Muscle of arm (tissue), 1 donor: ENCODE measurements at regions not wholly inside any gene's neighbourhood (a gene's known extent, or its start where the extent isn't known, plus 50 kb on each side); places are given as distances from the start of the nearest gene placed in this dataset.

Experiments
- DNase-seq: peaks from one replicate; pipeline ENCODE4 v3.0.0-alpha.2; 2013

DNA sequence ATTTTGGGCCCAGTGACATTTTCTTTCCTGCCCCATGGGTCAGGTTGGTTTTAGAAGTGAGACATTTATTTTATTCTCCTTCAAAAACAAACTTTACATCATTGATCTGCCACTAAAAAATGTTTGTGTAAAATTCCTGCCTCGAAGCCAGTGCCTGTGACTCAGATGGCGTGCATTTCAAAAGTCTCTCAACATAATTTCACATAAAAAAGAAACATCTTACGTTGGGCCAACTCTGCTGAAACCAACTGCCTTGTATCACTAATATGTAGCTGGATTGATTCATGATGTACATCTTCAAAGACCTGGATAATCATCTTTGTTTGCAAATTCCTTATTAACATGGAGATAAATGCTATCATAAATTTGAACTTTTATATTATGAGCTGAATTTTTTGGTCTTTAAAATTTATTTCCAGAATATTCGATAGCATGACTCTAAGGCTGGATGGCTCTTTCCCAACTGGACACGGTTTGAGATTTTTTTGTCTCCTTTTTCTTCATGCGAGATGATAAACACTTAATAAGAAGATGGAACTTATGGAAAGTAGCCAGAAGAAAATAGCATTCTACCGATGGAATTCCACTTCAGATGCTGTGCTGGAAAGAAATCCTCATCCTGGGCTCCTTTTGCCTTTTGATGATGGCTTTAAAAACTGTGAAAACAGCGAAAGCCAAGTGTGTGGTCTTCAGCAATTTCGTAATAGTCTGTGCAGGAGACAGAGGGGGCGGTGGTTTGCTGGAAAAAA lies 420.5 kb downstream of the FGF9 start:
- DNase-seq, result peak; percentile 78

DNA sequence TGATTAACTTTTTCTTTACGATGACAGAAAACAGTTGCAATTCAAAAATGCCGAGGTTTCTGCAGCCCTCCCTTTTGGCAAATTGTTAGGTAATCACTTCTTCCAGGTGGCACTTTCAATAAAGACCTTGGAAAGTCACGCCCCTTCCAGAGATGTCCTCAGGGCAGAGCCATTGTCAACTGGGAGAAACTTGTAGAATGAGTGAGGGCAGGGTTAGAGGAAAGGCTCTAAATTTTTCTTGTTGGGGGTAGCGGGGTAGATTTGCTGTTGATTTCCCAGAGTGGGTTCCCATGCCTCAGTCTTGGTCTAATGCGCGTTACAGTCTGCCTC lies 421.1 kb downstream of the FGF9 start:
- no peak for DNase-seq

DNA sequence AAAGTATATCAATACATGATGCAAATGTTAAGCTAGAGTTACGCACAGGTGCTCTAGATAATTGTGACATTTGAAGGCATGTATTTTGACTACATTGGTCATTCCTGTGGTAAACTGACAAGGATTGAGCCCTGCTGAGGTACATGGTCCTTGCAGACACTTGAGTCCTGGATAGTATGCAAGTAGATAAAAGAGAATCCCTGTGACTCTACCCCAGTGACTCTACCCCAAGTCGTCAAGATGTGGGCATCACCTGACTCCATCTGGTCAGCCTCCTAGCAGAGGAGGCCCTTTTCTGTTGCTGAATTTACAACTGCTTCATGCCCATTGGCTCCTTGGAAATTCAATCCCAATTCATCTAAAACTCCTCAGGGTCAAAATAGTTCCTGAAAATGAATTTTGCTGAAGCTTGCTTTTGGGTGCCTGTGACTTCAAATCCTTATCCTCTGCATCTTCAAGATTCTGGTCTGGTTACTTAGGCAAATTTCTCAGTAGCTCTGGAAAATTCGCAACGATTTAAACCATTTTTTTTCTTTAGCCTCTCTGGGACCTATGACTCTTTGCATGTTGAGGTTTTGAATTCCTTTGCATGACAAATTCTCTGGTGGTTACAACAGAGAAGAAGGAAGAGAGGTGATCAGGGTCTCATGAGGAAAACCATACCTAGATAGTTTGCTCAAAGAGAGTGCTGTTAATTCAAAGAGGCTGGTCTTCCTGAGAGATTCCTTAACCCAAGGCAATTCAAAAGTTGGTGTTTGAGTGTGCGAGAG lies 422.1 kb downstream of the FGF9 start:
- no peak for DNase-seq

GRCh38 chr13:22095794-22096193 lies 424.9 kb downstream of the FGF9 start:
- DNase-seq, result no peak

DNA sequence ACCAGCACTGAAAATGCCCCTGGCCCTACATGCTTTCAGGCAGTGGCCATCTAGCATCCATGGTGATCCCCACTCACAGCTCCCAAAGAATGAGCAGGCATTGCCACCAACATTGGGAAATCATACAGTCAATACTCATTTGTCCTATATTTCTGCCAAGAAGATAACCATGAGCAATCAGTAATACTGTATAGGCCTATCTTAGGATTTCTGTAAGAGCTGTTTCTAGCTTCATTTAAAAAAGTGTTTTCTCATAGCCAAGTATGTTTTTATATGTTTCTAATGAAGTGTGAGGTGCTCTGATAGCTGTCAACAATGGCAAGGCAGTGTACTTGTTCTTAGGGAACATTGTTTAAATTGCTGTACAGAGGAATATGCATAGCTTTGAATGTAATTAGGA lies 428.7 kb downstream of the FGF9 start:
- no peak for DNase-seq

DNA sequence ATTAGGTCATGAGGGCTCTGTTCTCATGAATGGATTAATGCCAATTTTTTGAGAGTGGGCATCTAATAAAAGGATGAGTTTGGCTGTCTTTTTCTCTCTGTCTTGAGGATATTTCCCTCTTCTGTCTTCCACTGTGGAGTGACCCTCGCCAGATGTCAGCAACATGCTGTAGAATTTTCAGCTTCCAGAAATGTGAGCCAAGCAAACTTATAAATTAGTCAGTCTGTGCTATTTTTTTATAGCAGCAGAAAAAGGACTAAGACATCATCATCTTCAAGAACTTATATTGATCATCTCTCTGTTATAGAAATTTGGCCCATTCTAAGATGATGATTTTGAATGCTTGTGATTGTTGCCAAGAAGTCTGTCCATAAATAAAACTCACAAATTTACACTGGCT lies 431.4 kb downstream of the FGF9 start:
- DNase-seq, result peak; percentile 78

DNA sequence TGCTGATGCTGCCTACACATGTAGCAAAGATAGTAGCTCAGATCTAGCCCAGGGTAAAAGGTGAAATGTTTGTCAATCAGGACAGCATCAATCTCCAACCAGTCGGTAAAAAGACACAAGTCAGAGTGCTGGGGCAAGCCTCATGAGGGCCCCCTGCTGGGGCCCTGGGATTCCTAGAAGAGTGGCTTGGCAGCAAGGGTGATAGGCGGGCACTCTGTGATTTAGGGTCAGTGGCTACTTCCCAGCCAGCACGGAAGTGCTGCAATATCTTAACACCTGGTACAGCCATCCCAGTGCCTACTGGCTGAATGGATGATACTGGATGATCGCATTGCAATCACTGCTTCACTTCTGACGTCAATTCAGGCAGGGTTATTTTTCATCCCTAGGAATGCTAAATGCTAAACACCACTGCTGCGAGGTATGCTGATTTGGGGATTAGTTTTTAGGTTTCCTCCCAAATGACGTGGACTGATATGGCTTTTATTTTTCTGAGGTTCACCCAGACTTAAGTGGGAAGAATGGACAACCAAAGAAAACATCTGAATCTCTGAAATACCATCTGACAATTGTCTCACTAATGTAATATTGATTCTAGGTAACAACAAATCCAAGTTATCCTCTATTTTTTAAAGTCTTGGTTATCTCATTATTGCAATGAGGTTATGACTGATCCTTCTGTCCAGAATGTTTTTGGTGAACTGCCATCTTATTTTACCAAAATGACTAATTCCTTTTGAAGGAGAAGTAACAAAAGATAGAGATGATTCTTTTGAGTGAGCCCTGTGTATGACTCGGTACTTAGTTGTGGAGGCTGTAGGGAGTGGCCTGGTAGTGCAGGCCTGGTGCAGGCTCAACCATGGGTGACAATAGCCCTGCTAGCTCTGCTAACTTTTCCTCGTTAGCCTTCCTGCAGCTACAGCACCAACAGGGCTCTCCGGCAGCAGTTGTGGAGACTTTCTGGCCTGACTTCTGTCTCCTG lies 432.5 kb downstream of the FGF9 start:
- no peak for DNase-seq

- DNase-seq, result no peak
These were observed 435.2 kb downstream of the FGF9 start for GRCh38 chr13:22106058-22106457.

DNA sequence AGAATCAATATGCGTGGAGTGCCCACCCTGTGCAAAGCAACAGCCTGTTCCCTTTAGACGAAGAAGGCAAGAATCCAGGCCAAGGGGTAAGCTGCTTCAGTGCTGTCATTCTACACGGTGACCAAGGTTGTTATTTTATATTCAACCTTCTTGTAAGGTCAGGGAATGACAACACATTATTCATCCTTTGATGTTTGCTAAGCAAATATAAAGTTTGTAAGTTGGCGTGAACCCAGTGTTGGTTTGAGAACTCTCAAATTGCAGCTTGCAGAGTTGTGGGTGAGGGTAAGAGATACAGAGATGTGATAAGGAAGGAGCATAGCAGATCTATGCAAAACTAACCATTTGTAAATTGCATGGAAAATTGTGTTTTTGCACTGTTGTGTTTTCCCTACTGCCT lies 436.7 kb downstream of the FGF9 start:
- DNase-seq, result no peak

GRCh38 chr13:22108283-22108942 lies 437.5 kb downstream of the FGF9 start:
- DNase-seq, result peak; percentile 75

DNA sequence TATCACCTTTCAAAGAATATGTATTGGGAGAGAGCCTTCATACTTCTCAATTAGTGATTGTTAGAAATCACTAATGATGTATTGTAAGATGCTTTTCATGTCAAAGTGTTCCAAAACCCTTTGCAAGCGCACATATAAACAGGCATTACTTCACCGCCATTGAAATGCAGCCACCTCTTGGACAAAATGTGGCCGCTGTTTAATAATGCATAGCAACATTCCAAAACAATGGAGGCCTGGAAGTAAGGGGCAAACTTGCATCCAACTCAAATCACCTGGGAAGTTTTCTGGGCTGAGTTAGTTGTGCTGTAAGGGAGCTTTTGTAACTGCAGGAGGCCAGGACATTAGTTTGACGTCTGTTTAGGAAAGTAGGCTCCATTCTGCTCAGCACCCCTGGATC lies 438.1 kb downstream of the FGF9 start:
- DNase-seq, result peak; percentile 93

GRCh38 chr13:22110368-22110767 lies 439.5 kb downstream of the FGF9 start:
- no peak for DNase-seq

DNA sequence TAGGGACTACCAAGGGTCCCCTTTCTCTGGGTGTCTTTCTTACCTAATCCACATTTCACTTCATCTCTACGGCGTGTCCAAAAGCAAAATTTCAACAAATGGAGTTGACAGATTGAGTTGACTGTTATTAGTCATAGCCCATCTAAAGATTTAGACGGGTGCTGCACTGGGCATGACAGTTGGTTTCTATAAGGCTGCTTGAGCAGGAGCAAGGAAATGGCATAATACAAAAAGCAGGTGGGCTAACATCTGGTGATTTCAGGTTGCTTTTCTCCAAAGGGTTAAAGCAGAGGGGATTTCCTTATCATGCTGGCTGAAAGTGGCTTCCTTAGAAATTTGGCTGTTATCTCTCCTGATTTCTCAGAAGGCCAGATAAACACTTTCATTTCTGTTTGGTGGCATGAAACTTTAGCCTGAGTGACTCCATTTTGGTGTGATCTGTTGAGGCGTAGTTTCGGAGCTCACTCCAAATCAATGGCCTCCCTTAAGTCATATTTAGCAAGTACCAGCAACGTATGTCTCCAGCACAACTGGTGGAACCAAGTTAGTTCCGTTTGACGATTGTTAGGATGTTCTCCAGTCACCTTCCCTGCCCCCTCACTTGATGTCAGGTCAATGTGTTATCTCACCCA lies 440.4 kb downstream of the FGF9 start:
- no peak for DNase-seq

- DNase-seq, result no peak
These were observed 441.1 kb downstream of the FGF9 start for GRCh38 chr13:22111961-22112360.

GRCh38 chr13:22112956-22113745 lies 442.3 kb downstream of the FGF9 start:
- no peak for DNase-seq

DNA sequence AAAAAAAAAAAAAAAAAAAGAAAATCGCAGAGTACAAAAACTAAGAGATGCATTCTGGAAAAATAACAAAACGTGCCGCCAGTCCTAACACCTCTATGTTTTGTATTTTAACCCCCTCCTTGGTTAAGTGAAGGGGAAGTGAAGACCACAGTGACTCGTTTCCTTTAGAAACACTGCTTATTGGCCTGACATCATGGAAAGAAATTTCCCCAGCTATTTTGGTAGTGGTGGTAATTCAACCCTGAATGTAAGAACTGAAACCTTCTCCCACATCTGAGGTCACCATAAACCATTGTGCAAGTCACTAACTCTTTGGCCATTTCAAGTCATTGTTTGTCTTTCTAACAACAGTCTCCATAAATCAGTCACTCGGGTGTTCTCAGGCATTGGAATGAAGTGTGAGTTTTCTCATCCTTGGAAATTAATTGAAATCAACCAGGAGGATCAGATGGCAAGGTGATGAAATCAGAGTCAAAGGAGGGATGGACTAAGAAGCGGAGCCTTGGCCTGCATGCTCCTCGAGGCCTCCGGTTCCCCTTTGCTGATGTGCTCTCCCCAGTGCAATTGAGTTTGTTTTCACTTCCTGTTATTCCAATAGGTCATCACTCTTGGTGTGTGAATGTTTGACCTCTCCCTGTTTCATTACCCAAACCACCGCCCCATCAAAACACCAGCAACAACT lies 443.9 kb downstream of the FGF9 start:
- DNase-seq, result no peak

DNA sequence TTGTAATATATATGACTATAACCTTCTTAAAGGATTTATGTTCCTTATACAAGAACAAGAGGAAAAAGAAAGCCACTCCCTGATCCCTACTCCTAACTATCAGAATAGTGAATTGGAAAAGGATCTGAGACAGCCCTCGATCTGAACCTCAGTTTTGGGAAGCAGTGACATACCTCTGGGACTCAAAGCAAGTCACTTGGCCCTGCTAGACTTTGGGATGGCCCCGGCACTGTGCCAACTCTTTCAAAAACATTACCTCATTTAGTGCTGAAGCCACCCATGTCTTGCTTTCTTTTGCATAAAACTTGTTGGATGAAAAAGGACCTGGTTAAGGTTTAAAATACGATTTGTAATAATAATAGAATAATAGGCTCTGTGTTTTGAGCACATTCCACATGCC lies 447.3 kb downstream of the FGF9 start:
- DNase-seq, result no peak

DNA sequence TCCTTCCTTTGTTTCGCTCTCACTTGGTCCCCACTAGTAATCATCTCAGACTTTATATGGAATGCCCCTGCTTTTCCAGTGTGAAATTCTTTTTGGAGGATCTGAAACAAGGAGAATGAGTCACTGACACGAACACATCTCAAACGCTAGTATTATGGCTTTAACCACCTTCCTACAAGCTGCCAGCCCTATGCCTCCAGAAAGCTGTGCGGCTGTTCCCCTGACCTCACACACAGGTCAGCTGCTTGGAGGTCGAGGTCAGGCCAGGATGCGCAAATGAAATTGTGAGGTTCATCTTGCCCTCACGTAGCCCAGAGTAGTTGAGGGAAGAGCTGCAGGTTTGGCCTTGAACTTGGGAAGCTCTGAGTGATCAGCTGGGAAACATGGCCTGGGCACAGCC lies 449.8 kb downstream of the FGF9 start:
- DNase-seq, result no peak

GRCh38 chr13:22121146-22121739 lies 450.4 kb downstream of the FGF9 start:
- DNase-seq, result no peak
